NT2/D1 (cell line): ENCODE measurements at regions not wholly inside any gene's neighbourhood (a gene's known extent, or its start where the extent isn't known, plus 50 kb on each side); places are given as distances from the start of the nearest gene placed in this dataset.
A peak's percentile ranks its signal among the peaks of the same experiment; 100 is the strongest.

Experiments used
- DNase-seq: peaks from one replicate; pipeline ENCODE4 v3.0.0-alpha.2; 2011; ENCODE audit warnings: low read depth, low spot score
- H3K27me3 ChIP-seq: 2 replicates; pipeline ENCODE4 v1.6.0; 2011; ENCODE audit warnings: mild to moderate bottlenecking; ENCODE audit not compliant: insufficient read length, insufficient read depth
- H3K36me3 ChIP-seq: 2 replicates; pipeline ENCODE4 v1.6.1; 2011; ENCODE audit warnings: mild to moderate bottlenecking, low read length, mixed read lengths; ENCODE audit not compliant: insufficient read depth, insufficient read length
- H3K4me1 ChIP-seq: 2 replicates; pipeline ENCODE4 v1.5.1; 2011; ENCODE audit not compliant: insufficient read depth, insufficient read length
- H3K4me3 ChIP-seq: 2 replicates; pipeline ENCODE4 v1.5.1; 2011; ENCODE audit warnings: low read depth; ENCODE audit not compliant: insufficient read length
- H3K9ac ChIP-seq: 2 replicates; pipeline ENCODE4 v1.6.0; 2011; ENCODE audit warnings: low read depth; ENCODE audit not compliant: insufficient read length
- H3K9me3 ChIP-seq: 2 replicates; pipeline ENCODE4 v1.5.1; 2011; ENCODE audit warnings: mild to moderate bottlenecking, low read length; ENCODE audit not compliant: insufficient read depth
- SUZ12 ChIP-seq: IDR thresholded peaks from 2 replicates; pipeline ENCODE4 v1.6.1; 2011; ENCODE audit not compliant: insufficient read length, insufficient read depth; ENCODE audit errors: extremely low read depth
- YY1 ChIP-seq: IDR thresholded peaks from 2 replicates; pipeline ENCODE4 v1.6.1; 2011; ENCODE audit not compliant: insufficient read length, insufficient read depth
- ZNF274 ChIP-seq: IDR thresholded peaks from 2 replicates; pipeline ENCODE4 v1.6.1; 2011; ENCODE audit warnings: mild to moderate bottlenecking, low read depth, low read length

- Histone ChIP-seq H3K4me1 (no peaks in the 10 kb centered on the region), H3K36me3 (no peaks in the 10 kb centered on the region), H3K9me3 (no peaks in the 10 kb centered on the region), H3K9ac (no peak overlapping the region), H3K27me3 (no peaks in the 10 kb centered on the region), H3K4me3 (no peak overlapping the region)
- TF ChIP-seq SUZ12 = no peak
- no peak for TF ChIP-seq ZNF274
- no peak for TF ChIP-seq YY1
- no peak for DNase-seq
Measured at GRCh38 chrX:6729626-6730025, 194.7 kb upstream of the VCX3A start.

DNA sequence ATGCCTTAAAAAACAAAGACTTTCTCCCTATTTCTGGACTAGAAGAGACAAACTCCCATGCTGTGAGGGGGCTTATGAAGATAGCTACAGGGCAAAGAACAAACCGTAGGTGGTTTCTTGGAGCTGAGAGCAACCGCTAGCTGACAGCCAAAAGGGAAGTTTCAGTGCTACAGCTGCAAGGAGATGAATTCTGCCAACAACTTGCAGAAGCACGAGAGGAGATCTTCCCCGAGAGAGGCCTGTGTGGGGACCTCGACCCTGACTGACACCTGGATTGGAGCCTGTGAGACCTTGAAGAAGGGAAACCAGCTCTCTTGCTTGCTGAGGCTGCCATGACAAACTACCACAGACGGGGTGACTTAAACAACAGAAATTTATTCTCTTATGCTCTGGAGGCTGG lies 183.8 kb upstream of the VCX3A start:
- Histone ChIP-seq H3K4me1 (no peaks in the 10 kb centered on the region), H3K4me3 (no peak overlapping the region), H3K9me3 (no peaks in the 10 kb centered on the region), H3K9ac (no peak overlapping the region), H3K36me3 (no peaks in the 10 kb centered on the region), H3K27me3 (no peaks in the 10 kb centered on the region)
- TF ChIP-seq ZNF274 (no peak), YY1 (no peak), SUZ12 (no peak)
- DNase-seq = no peak

GRCh38 chrX:6708676-6709380 lies 173.9 kb upstream of the VCX3A start:
- no peaks in the 10 kb centered on the region for H3K4me1 ChIP-seq
- H3K9me3 ChIP-seq = peaks cover 23% of the 10 kb centered on the region
- no peaks in the 10 kb centered on the region for H3K36me3 ChIP-seq
- H3K4me3 ChIP-seq = no peak overlapping the region
- no peak for TF ChIP-seq SUZ12
- TF ChIP-seq ZNF274 = no peak
- no peak for TF ChIP-seq YY1
- DNase-seq = no peak
- no peak overlapping the region for H3K9ac ChIP-seq
- no peaks in the 10 kb centered on the region for H3K27me3 ChIP-seq

- H3K27me3 ChIP-seq = no peaks in the 10 kb centered on the region
- no peak overlapping the region for H3K4me3 ChIP-seq
- TF ChIP-seq ZNF274 (no peak), YY1 (no peak), SUZ12 (no peak)
- no peaks in the 10 kb centered on the region for H3K4me1 ChIP-seq
- H3K36me3 ChIP-seq = no peaks in the 10 kb centered on the region
- no peak overlapping the region for H3K9ac ChIP-seq
- peaks cover 23% of the 10 kb centered on the region for H3K9me3 ChIP-seq
- DNase-seq = peak; percentile 55
Measured at GRCh38 chrX:6708041-6708440, 173.1 kb upstream of the VCX3A start.

- Histone ChIP-seq H3K9me3 (peaks cover 23% of the 10 kb centered on the region), H3K27me3 (no peaks in the 10 kb centered on the region), H3K36me3 (no peaks in the 10 kb centered on the region), H3K9ac (no peak overlapping the region), H3K4me1 (no peaks in the 10 kb centered on the region), H3K4me3 (no peak overlapping the region)
- no peak for TF ChIP-seq ZNF274
- TF ChIP-seq SUZ12 = no peak
- no peak for TF ChIP-seq YY1
- DNase-seq = no peak
Measured at GRCh38 chrX:6707497-6707896, 172.6 kb upstream of the VCX3A start.

GRCh38 chrX:6701085-6701484 lies 166.2 kb upstream of the VCX3A start:
- Histone ChIP-seq H3K27me3 (no peaks in the 10 kb centered on the region), H3K4me1 (no peaks in the 10 kb centered on the region), H3K36me3 (no peaks in the 10 kb centered on the region), H3K4me3 (no peak overlapping the region), H3K9me3 (peaks cover 5% of the 10 kb centered on the region), H3K9ac (no peak overlapping the region)
- DNase-seq = no peak
- TF ChIP-seq ZNF274 = no peak
- no peak for TF ChIP-seq SUZ12
- no peak for TF ChIP-seq YY1

GRCh38 chrX:6695717-6696116 lies 160.8 kb upstream of the VCX3A start:
- TF ChIP-seq ZNF274 (no peak), YY1 (no peak), SUZ12 (no peak)

More at GRCh38 chrX:6695717-6696116, 160.8 kb upstream of the VCX3A start:
- Histone ChIP-seq H3K4me1 (no peaks in the 10 kb centered on the region), H3K9me3 (no peaks in the 10 kb centered on the region; the same call in 1 of the 2 replicates), H3K36me3 (no peaks in the 10 kb centered on the region), H3K27me3 (no peaks in the 10 kb centered on the region), H3K4me3 (no peak overlapping the region), H3K9ac (no peak overlapping the region)
- no peak for DNase-seq
